Endodermal cell (in vitro differentiated cells): ENCODE measurements at regions not wholly inside any gene's neighbourhood (a gene's known extent, or its start where the extent isn't known, plus 50 kb on each side); places are given as distances from the start of the nearest gene placed in this dataset.

ENCODE experiments used
- DNase-seq: peaks from one replicate; pipeline ENCODE4 v3.0.0-alpha.2; 2017
- H3K27ac ChIP-seq: 2 replicates; pipeline ENCODE4 v1.5.1; 2013; ENCODE audit warnings: mild to moderate bottlenecking, low read depth, low read length, moderate library complexity
- H3K27me3 ChIP-seq: 2 replicates; pipeline ENCODE4 v1.6.1; 2013; ENCODE audit warnings: mild to moderate bottlenecking, low read length, moderate library complexity; ENCODE audit not compliant: insufficient read depth, control insufficient read depth, poor library complexity, severe bottlenecking
- H3K36me3 ChIP-seq: 2 replicates; pipeline ENCODE4 v1.7.0; 2013; ENCODE audit warnings: mild to moderate bottlenecking, low read length, moderate library complexity; ENCODE audit not compliant: control insufficient read depth, insufficient read depth
- H3K4me1 ChIP-seq: one replicate; pipeline ENCODE4 v1.7.0; 2013; ENCODE audit warnings: low read length; ENCODE audit not compliant: control insufficient read depth, insufficient read depth
- H3K4me3 ChIP-seq: 2 replicates; pipeline ENCODE4 v1.5.1; 2013; ENCODE audit warnings: mild to moderate bottlenecking, low read length, moderate library complexity
- H3K9ac ChIP-seq: 2 replicates; pipeline ENCODE4 v1.6.1; 2013; ENCODE audit warnings: mild to moderate bottlenecking, low read length, moderate library complexity; ENCODE audit not compliant: poor library complexity, severe bottlenecking; ENCODE audit errors: extremely low read depth
- H3K9me3 ChIP-seq: 2 replicates; pipeline ENCODE4 v1.6.1; 2013; ENCODE audit warnings: mild to moderate bottlenecking, low read length, moderate library complexity; ENCODE audit not compliant: control insufficient read depth
- H3K27ac Mint-ChIP-seq: 2 replicates; pipeline ENCODE4 v1.8.0; 2020; ENCODE audit warnings: mixed read lengths
- H3K27me3 Mint-ChIP-seq: 2 replicates; pipeline ENCODE4 v1.8.0; 2021; ENCODE audit warnings: mild to moderate bottlenecking, mixed read lengths; ENCODE audit not compliant: insufficient read depth
- H3K36me3 Mint-ChIP-seq: 2 replicates; pipeline ENCODE4 v1.8.0; 2020; ENCODE audit warnings: low read depth, mixed read lengths
- H3K4me1 Mint-ChIP-seq: 2 replicates; pipeline ENCODE4 v1.8.0; 2020; ENCODE audit warnings: mixed read lengths
- H3K4me3 Mint-ChIP-seq: 2 replicates; pipeline ENCODE4 v1.8.0; 2020; ENCODE audit warnings: mild to moderate bottlenecking, moderate library complexity, mixed read lengths
- H3K9me3 Mint-ChIP-seq: 2 replicates; pipeline ENCODE4 v1.8.0; 2020; ENCODE audit warnings: mild to moderate bottlenecking, mixed read lengths
- CTCF ChIP-seq: fragments of 200-600 bp; sonication (generic); conservative IDR thresholded peaks from 2 replicates; pipeline ENCODE4 v1.5.0; 2021; ENCODE audit warnings: antibody characterized with exemption, mild to moderate bottlenecking
- WGBS, 2 experiments: methylation state at CpG; one replicate each; pipeline versions ENCODE4 v1.1.5 to v1.1.7; 2013; ENCODE audit warnings: missing lambda C conversion rate in 2 of 2, mixed read lengths in 1 of 2; ENCODE audit not compliant: insufficient coverage in 1 of 2, insufficient read length in 1 of 2; 5-methylcytosine and 5-hydroxymethylcytosine counted together

GRCh38 chr5:92455011-92455410, 1071.9 kb upstream of the ARRDC3 start:
- Mint-ChIP-seq H3K27me3 (no peaks in the 10 kb centered on the region), H3K4me3 (no peak overlapping the region), H3K36me3 (no peaks in the 10 kb centered on the region), H3K27ac (no peak overlapping the region), H3K9me3 (no peaks in the 10 kb centered on the region), H3K4me1 (no peaks in the 10 kb centered on the region)
- Histone ChIP-seq H3K4me3 (no peak overlapping the region), H3K4me1 (no peaks in the 10 kb centered on the region), H3K36me3 (no peaks in the 10 kb centered on the region), H3K27ac (no peak overlapping the region), H3K27me3 (no peaks in the 10 kb centered on the region), H3K9ac (no peak overlapping the region), H3K9me3 (no peaks in the 10 kb centered on the region)
- TF ChIP-seq CTCF = no peak
- no peak for DNase-seq
- 88% methylated on average over 2 of the region's 3 CpGs; no CpG with 5 or more reads in 1 of the 2 experiments for WGBS, 2 experiments

GRCh38 chr5:92444888-92445287, 1061.8 kb upstream of the ARRDC3 start:
- Histone ChIP-seq H3K4me3 (no peak overlapping the region), H3K27ac (no peak overlapping the region), H3K36me3 (no peaks in the 10 kb centered on the region), H3K9me3 (no peaks in the 10 kb centered on the region), H3K27me3 (no peaks in the 10 kb centered on the region), H3K4me1 (no peaks in the 10 kb centered on the region), H3K9ac (no peak overlapping the region)
- TF ChIP-seq CTCF = no peak
- H3K36me3 Mint-ChIP-seq = no peaks in the 10 kb centered on the region
- H3K27ac Mint-ChIP-seq = no peak overlapping the region
- no peak overlapping the region for H3K4me3 Mint-ChIP-seq
- no peak for DNase-seq
- WGBS, 2 experiments = 85% methylated on average over 1 of the region's 2 CpGs; no CpG with 5 or more reads in 1 of the 2 experiments
- peaks cover 9% of the 10 kb centered on the region for H3K9me3 Mint-ChIP-seq
- no peaks in the 10 kb centered on the region for H3K4me1 Mint-ChIP-seq
- H3K27me3 Mint-ChIP-seq = no peaks in the 10 kb centered on the region

- no peak overlapping the region for H3K4me3 Mint-ChIP-seq
- peaks cover 25% of the 10 kb centered on the region for H3K9me3 Mint-ChIP-seq
- DNase-seq = no peak
- no peaks in the 10 kb centered on the region for H3K36me3 Mint-ChIP-seq
- H3K9me3 ChIP-seq = no peaks in the 10 kb centered on the region
- no peaks in the 10 kb centered on the region for H3K4me1 ChIP-seq
- H3K36me3 ChIP-seq = no peaks in the 10 kb centered on the region
- no peak overlapping the region for H3K9ac ChIP-seq
- 97% methylated on average over 3 of the region's 3 CpGs; no CpG with 5 or more reads in 1 of the 2 experiments for WGBS, 2 experiments
- no peak overlapping the region for H3K27ac Mint-ChIP-seq
- H3K4me1 Mint-ChIP-seq = no peaks in the 10 kb centered on the region
- no peak for TF ChIP-seq CTCF
- H3K27me3 Mint-ChIP-seq = no peaks in the 10 kb centered on the region
- H3K27ac ChIP-seq = no peak overlapping the region
- no peak overlapping the region for H3K4me3 ChIP-seq
- no peaks in the 10 kb centered on the region for H3K27me3 ChIP-seq
These were observed 1052.7 kb upstream of the ARRDC3 start for GRCh38 chr5:92435781-92436180.
